IMR-90 (cell line): ENCODE measurements at regions not wholly inside any gene's neighbourhood (a gene's known extent, or its start where the extent isn't known, plus 50 kb on each side); places are given as distances from the start of the nearest gene placed in this dataset.
A peak's percentile ranks its signal among the peaks of the same experiment; 100 is the strongest.

Experiments used
- ATAC-seq: fragments of 200-7000 bp; cut with Tn5 transposase; 2 replicates; pipeline ENCODE4 v1.9.1; 2020; ENCODE audit warnings: low read depth, mild to moderate bottlenecking, moderate library complexity
- BruUV-seq: library from RNA; stranded (reverse); fragments of 400-500 nt; replicated peaks from 2 replicates; lab custom pipeline; 2021; lab: Mats Ljungman, UMichigan
- CTCF ChIA-PET: fragments of 300-600 bp; formaldehyde crosslinking; extraction: SDS; loops from one replicate; lab custom pipeline; 2021; ENCODE audit warnings: antibody characterized with exemption; lab: Yijun Ruan, JAX
- POLR2A ChIA-PET: fragments of 300-600 bp; sonication (Branson Sonifier 250); formaldehyde crosslinking; loops from one replicate; lab custom pipeline; 2022; ENCODE audit warnings: antibody characterized with exemption; ENCODE audit not compliant: unreplicated experiment; lab: Charles Lee
- DNase-seq: peaks from one replicate; pipeline ENCODE4 v3.0.0; 2013
- H2AFZ ChIP-seq: replicated peaks from 2 replicates; pipeline ENCODE3; 2013; ENCODE audit warnings: low read length, mild to moderate bottlenecking; ENCODE audit not compliant: poor library complexity
- H2AK5ac ChIP-seq: 2 replicates; pipeline ENCODE4 v1.6.1; 2013; ENCODE audit warnings: low read depth, low read length, inconsistent platforms
- H2AK9ac ChIP-seq: replicated peaks from 2 replicates; pipeline ENCODE3; 2013; ENCODE audit warnings: mild to moderate bottlenecking, low read depth, low read length, moderate library complexity; ENCODE audit not compliant: poor library complexity
- H2BK120ac ChIP-seq: 2 replicates; pipeline ENCODE4 v1.6.1; 2013; ENCODE audit warnings: low read depth, low read length, inconsistent platforms
- H2BK15ac ChIP-seq: 3 replicates; pipeline ENCODE4 v1.6.1; 2013; ENCODE audit warnings: low read depth, low read length, inconsistent platforms
- H2BK20ac ChIP-seq: 2 replicates; pipeline ENCODE4 v1.6.1; 2013; ENCODE audit warnings: low read depth, mild to moderate bottlenecking, inconsistent platforms, low read length, moderate library complexity
- H2BK5ac ChIP-seq: 2 replicates; pipeline ENCODE4 v1.6.1; 2013; ENCODE audit warnings: mild to moderate bottlenecking, low read depth, low read length, inconsistent platforms; ENCODE audit not compliant: poor library complexity, severe bottlenecking
- H3K14ac ChIP-seq: replicated peaks from 2 replicates; pipeline ENCODE4 v1.6.1; 2013; ENCODE audit warnings: low read depth, low read length, inconsistent platforms
- H3K18ac ChIP-seq: 2 replicates; pipeline ENCODE4 v1.6.1; 2013; ENCODE audit warnings: low read depth, low read length, control low read depth
- H3K23ac ChIP-seq: 2 replicates; pipeline ENCODE4 v1.6.1; 2013; ENCODE audit warnings: low read depth, low read length, inconsistent platforms
- H3K27ac ChIP-seq: 2 replicates; pipeline ENCODE4 v1.5.1; 2013; ENCODE audit warnings: mild to moderate bottlenecking, control low read depth, low read length; ENCODE audit not compliant: insufficient read depth
- H3K27me3 ChIP-seq: 2 replicates; pipeline ENCODE4 v1.6.1; 2013; ENCODE audit warnings: low read length; ENCODE audit not compliant: control insufficient read depth, insufficient read depth
- H3K36me3 ChIP-seq: 2 replicates; pipeline ENCODE4 v1.6.1; 2013; ENCODE audit warnings: low read length, mixed read lengths; ENCODE audit not compliant: control insufficient read depth, insufficient read depth
- H3K4ac ChIP-seq: 2 replicates; pipeline ENCODE4 v1.6.1; 2013; ENCODE audit warnings: low read depth, low read length, inconsistent platforms
- H3K4me1 ChIP-seq: 2 replicates; pipeline ENCODE4 v1.6.1; 2013; ENCODE audit warnings: low read length, mixed read lengths; ENCODE audit not compliant: control insufficient read depth, insufficient read depth
- H3K4me2 ChIP-seq: 2 replicates; pipeline ENCODE4 v1.6.1; 2013; ENCODE audit warnings: low read depth, mild to moderate bottlenecking, control low read depth, low read length, moderate library complexity
- H3K4me3 ChIP-seq: 2 replicates; pipeline ENCODE4 v1.5.1; 2013; ENCODE audit warnings: low read depth, mild to moderate bottlenecking, control low read depth, low read length, moderate library complexity; ENCODE audit not compliant: insufficient read depth
- H3K56ac ChIP-seq: 2 replicates; pipeline ENCODE4 v1.6.1; 2013; ENCODE audit warnings: low read length, inconsistent platforms; ENCODE audit not compliant: insufficient read depth; ENCODE audit errors: extremely low read depth
- H3K79me1 ChIP-seq, 2 experiments: 2 replicates each; pipeline ENCODE4 v1.6.1; 2013; ENCODE audit warnings: low read length in 2 of 2, inconsistent platforms in 1 of 2, low read depth in 1 of 2
- H3K9ac ChIP-seq: 2 replicates; pipeline ENCODE4 v1.6.1; 2013; ENCODE audit warnings: low read depth, low read length, control low read depth
- H3K9me1 ChIP-seq: 2 replicates; pipeline ENCODE4 v1.6.1; 2013; ENCODE audit warnings: low read length, inconsistent platforms; ENCODE audit not compliant: insufficient read depth
- H3K9me3 ChIP-seq: 2 replicates; pipeline ENCODE4 v1.6.1; 2013; ENCODE audit warnings: low read length; ENCODE audit not compliant: control insufficient read depth, insufficient read depth
- H4K20me1 ChIP-seq: 2 replicates; pipeline ENCODE4 v1.6.1; 2013; ENCODE audit warnings: low read length, inconsistent platforms; ENCODE audit not compliant: insufficient read depth
- H4K5ac ChIP-seq: 2 replicates; pipeline ENCODE4 v1.6.1; 2013; ENCODE audit warnings: mild to moderate bottlenecking, low read depth, low read length, control low read depth
- H4K8ac ChIP-seq, 2 experiments: 2 replicates each; pipeline ENCODE4 v1.6.1; 2013; ENCODE audit warnings: low read depth in 2 of 2, low read length in 2 of 2, control low read depth in 1 of 2, inconsistent platforms in 1 of 2
- H4K91ac ChIP-seq: 2 replicates; pipeline ENCODE4 v1.6.1; 2013; ENCODE audit warnings: low read depth, low read length, inconsistent platforms; ENCODE audit not compliant: insufficient read depth
- BHLHE40 ChIP-seq: fragments of 150-350 bp; IDR thresholded peaks from 2 replicates; pipeline ENCODE4 v1.6.1; 2016; ENCODE audit warnings: mild to moderate bottlenecking, low read depth, low read length
- CEBPB ChIP-seq: IDR thresholded peaks from 2 replicates; pipeline ENCODE4 v1.6.1; 2012; ENCODE audit warnings: low read depth, low read length, improper control_type of control experiment
- CHD1 ChIP-seq: IDR thresholded peaks from 2 replicates; pipeline ENCODE4 v1.6.1; 2012; ENCODE audit warnings: low read depth, low read length, improper control_type of control experiment
- MAFK ChIP-seq: IDR thresholded peaks from 2 replicates; pipeline ENCODE4 v1.6.1; 2012; ENCODE audit warnings: low read depth, low read length, improper control_type of control experiment
- POLR2A ChIP-seq: IDR thresholded peaks from 2 replicates; pipeline ENCODE4 v1.6.1; 2012; ENCODE audit warnings: mild to moderate bottlenecking, low read depth, low read length
- RAD21 ChIP-seq: IDR thresholded peaks from 2 replicates; pipeline ENCODE4 v1.6.1; 2012; ENCODE audit warnings: low read length, improper control_type of control experiment
- RCOR1 ChIP-seq: IDR thresholded peaks from 2 replicates; pipeline ENCODE4 v1.6.1; 2012; ENCODE audit warnings: mild to moderate bottlenecking, low read length, improper control_type of control experiment; ENCODE audit not compliant: insufficient replicate concordance
- SMC3 ChIP-seq: fragments of 150-350 bp; IDR thresholded peaks from 2 replicates; pipeline ENCODE4 v1.6.1; 2016; ENCODE audit warnings: low read depth, mild to moderate bottlenecking, antibody characterized with exemption, low read length, moderate library complexity
- USF2 ChIP-seq: fragments of 150-350 bp; IDR thresholded peaks from 2 replicates; pipeline ENCODE4 v1.6.1; 2017; ENCODE audit warnings: mild to moderate bottlenecking, antibody characterized with exemption, low read length, low read depth
- dilution Hi-C: fragments of 300-500 bp; cut with HindIII; formaldehyde crosslinking; loops from one replicate; pipeline ENCODE4 v1.14.3; 2018; ENCODE audit warnings: low sequenced_read_pairs; ENCODE audit not compliant: unreplicated experiment
- in situ Hi-C: fragments of 300-500 bp; cut with MboI; formaldehyde crosslinking; loops from 3 replicates; pipeline ENCODE4 v1.14.3; 2019; ENCODE audit warnings: low sequenced_read_pairs, inconsistent platforms, mixed read lengths
- intact Hi-C: fragments of 100-400 bp; cut with micrococcal nuclease; formaldehyde crosslinking; loops from 2 replicates; pipeline ENCODE4 v1.10.0; 2022
- TF ChIP-seq, protein P1 (sequence below): fragments of 150-350 bp; IDR thresholded peaks from 2 replicates; pipeline ENCODE4 v1.6.1; 2016; ENCODE audit warnings: low read depth, mild to moderate bottlenecking, low read length, moderate library complexity, borderline replicate concordance

DNA sequence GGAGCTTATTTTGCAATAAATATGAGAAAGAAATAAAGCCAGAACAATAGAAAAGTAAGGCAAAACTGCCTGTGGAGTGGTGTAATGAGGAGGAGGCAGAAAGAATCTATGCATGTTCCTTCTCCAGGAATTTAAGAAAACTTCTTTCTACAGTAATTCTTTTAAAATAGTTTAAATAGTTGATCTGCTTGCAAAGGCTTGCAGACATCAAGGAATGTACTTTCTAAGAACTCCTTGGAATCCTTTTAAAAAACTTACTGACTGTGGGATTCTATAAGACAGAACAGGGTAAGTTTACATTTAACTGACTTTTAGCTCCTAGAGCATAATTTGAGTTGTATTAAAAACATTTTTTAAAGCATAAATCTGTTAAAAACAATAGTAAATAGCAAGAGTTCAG is 63.2 kb upstream of the ALB start:
- Histone ChIP-seq H4K5ac (no peak overlapping the region), H3K9ac (no peak overlapping the region), H3K4ac (no peak overlapping the region), H3K56ac (no peak overlapping the region), H3K23ac (no peak overlapping the region), H4K20me1 (no peaks in the 10 kb centered on the region), H2BK5ac (no peak overlapping the region), H4K91ac (no peak overlapping the region), H3K9me3 (no peaks in the 10 kb centered on the region), H3K79me1 (no peaks in the 10 kb centered on the region), H3K18ac (no peak overlapping the region), H2AFZ (no peak overlapping the region), H2BK15ac (no peak overlapping the region), H2AK9ac (no peak overlapping the region), H3K4me1 (no peaks in the 10 kb centered on the region), H3K27me3 (no peaks in the 10 kb centered on the region; the same call in 1 of the 2 replicates), H4K8ac (no peak overlapping the region), H2BK120ac (no peak overlapping the region), H2BK20ac (no peak overlapping the region), H3K4me3 (no peak overlapping the region), H2AK5ac (no peak overlapping the region), H3K36me3 (no peaks in the 10 kb centered on the region), H3K27ac (no peak overlapping the region), H3K4me2 (no peak overlapping the region), H3K9me1 (no peaks in the 10 kb centered on the region), H3K14ac (no peak overlapping the region)
- intact Hi-C loops (loop anchor here (1.0 to 10.0 kb wide), 4 partner anchors 111 to 793 kb away; no protein-coding TSS in a partner anchor), in situ Hi-C loops (no loop called here), dilution Hi-C loops (no loop called here)
- TF ChIP-seq BHLHE40 (no peak), CHD1 (no peak), CEBPB (no peak), SMC3 (no peak), USF2 (no peak), MAFK (no peak), RAD21 (no peak), RCOR1 (no peak), POLR2A (no peak)
- TF ChIP-seq, protein P1, sequence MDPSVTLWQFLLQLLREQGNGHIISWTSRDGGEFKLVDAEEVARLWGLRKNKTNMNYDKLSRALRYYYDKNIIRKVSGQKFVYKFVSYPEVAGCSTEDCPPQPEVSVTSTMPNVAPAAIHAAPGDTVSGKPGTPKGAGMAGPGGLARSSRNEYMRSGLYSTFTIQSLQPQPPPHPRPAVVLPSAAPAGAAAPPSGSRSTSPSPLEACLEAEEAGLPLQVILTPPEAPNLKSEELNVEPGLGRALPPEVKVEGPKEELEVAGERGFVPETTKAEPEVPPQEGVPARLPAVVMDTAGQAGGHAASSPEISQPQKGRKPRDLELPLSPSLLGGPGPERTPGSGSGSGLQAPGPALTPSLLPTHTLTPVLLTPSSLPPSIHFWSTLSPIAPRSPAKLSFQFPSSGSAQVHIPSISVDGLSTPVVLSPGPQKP = no peak
- CTCF ChIA-PET = interaction anchor here (0.5 to 2.2 kb wide), 5 partner anchors 106 to 1167 kb away, joined by 3 to 10 read pairs (median 3); no protein-coding TSS in a partner anchor
- ATAC-seq = peak; percentile 71
- POLR2A ChIA-PET = no interaction called here
- BruUV-seq = no TSS peak
- DNase-seq = no peak
